WTC11 (cell line): ENCODE measurements at regions not wholly inside any gene's neighbourhood (a gene's known extent, or its start where the extent isn't known, plus 50 kb on each side); places are given as distances from the start of the nearest gene placed in this dataset.

Source experiments
- ATAC-seq: fragments of 200-7000 bp; cut with Tn5 transposase; 2 replicates; pipeline ENCODE4 v1.10.0; 2021; ENCODE audit warnings: mild to moderate bottlenecking, moderate library complexity
- CTCF ChIA-PET: fragments of 300-600 bp; sonication (Branson Sonifier 250); formaldehyde crosslinking; loops from one replicate; lab custom pipeline; 2021; ENCODE audit warnings: antibody characterized with exemption; lab: Charles Lee
- POLR2A ChIA-PET: fragments of 350-600 bp; sonication (Branson Sonifier 250); formaldehyde crosslinking; loops from one replicate; lab custom pipeline; 2021; ENCODE audit warnings: antibody characterized with exemption; lab: Charles Lee
- DNase-seq: peaks from one replicate; pipeline ENCODE4 v3.0.0; 2021; ENCODE audit warnings: low spot score
- H3K27ac Mint-ChIP-seq: 2 replicates; pipeline ENCODE4 v1.8.0; 2021; ENCODE audit warnings: mixed read lengths
- H3K27me3 Mint-ChIP-seq: 2 replicates; pipeline ENCODE4 v1.8.0; 2021; ENCODE audit warnings: low read depth, mild to moderate bottlenecking, moderate library complexity, mixed read lengths
- H3K36me3 Mint-ChIP-seq: 2 replicates; pipeline ENCODE4 v1.8.0; 2021; ENCODE audit warnings: mixed read lengths
- H3K4me1 Mint-ChIP-seq: 2 replicates; pipeline ENCODE4 v1.8.0; 2022; ENCODE audit warnings: mixed read lengths
- H3K4me3 Mint-ChIP-seq: 2 replicates; pipeline ENCODE4 v1.8.0; 2021; ENCODE audit warnings: mild to moderate bottlenecking, moderate library complexity, mixed read lengths
- H3K9me3 Mint-ChIP-seq: 2 replicates; pipeline ENCODE4 v1.8.0; 2021; ENCODE audit warnings: mixed read lengths
- AFF4 ChIP-seq: sonication (generic); formaldehyde crosslinking; IDR thresholded peaks from 2 replicates; pipeline ENCODE4 v1.8.1; 2023; ENCODE audit warnings: mild to moderate bottlenecking, missing genetic modification reagents, borderline replicate concordance
- ATF1 ChIP-seq: sonication (generic); formaldehyde crosslinking; IDR thresholded peaks from 2 replicates; pipeline ENCODE4 v1.8.1; 2023; ENCODE audit warnings: mild to moderate bottlenecking, moderate library complexity, missing genetic modification reagents
- E2F4 ChIP-seq: sonication (generic); formaldehyde crosslinking; IDR thresholded peaks from 2 replicates; pipeline ENCODE4 v1.8.1; 2022; ENCODE audit warnings: low read depth, mild to moderate bottlenecking, moderate library complexity, missing genetic modification reagents, borderline replicate concordance
- ETV6 ChIP-seq: sonication (generic); formaldehyde crosslinking; IDR thresholded peaks from 2 replicates; pipeline ENCODE4 v1.8.1; 2022; ENCODE audit warnings: mild to moderate bottlenecking, missing genetic modification reagents
- HMGXB4 ChIP-seq: sonication (generic); formaldehyde crosslinking; IDR thresholded peaks from 2 replicates; pipeline ENCODE4 v1.8.1; 2023; ENCODE audit warnings: mild to moderate bottlenecking, moderate library complexity, missing genetic modification reagents
- IRF2 ChIP-seq: sonication (generic); formaldehyde crosslinking; IDR thresholded peaks from 2 replicates; pipeline ENCODE4 v1.8.0; 2022; ENCODE audit warnings: low read depth, missing genetic modification reagents, borderline replicate concordance
- JUN ChIP-seq: sonication (generic); formaldehyde crosslinking; IDR thresholded peaks from 2 replicates; pipeline ENCODE4 v1.8.0; 2023; ENCODE audit warnings: mild to moderate bottlenecking, missing genetic modification reagents
- NR3C1 ChIP-seq: sonication (generic); formaldehyde crosslinking; conservative IDR thresholded peaks from 2 replicates; pipeline ENCODE4 v1.8.1; 2023; ENCODE audit warnings: low read depth, mild to moderate bottlenecking, missing genetic modification reagents
- OVOL2 ChIP-seq: fragments of 250-450 bp; sonication (Bioruptor Pico); IDR thresholded peaks from 2 replicates; pipeline ENCODE4 v1.9.0; 2021; ENCODE audit warnings: mild to moderate bottlenecking, borderline replicate concordance
- SMAD3 ChIP-seq: sonication (generic); formaldehyde crosslinking; IDR thresholded peaks from 2 replicates; pipeline ENCODE4 v1.8.0; 2022; ENCODE audit warnings: missing genetic modification reagents, mild to moderate bottlenecking, borderline replicate concordance
- SOX15 ChIP-seq: fragments of 250-450 bp; sonication (Bioruptor Pico); IDR thresholded peaks from 2 replicates; pipeline ENCODE4 v1.9.0; 2021; ENCODE audit warnings: mild to moderate bottlenecking
- ZMAT4 ChIP-seq: fragments of 250-450 bp; sonication (Bioruptor Pico); IDR thresholded peaks from 2 replicates; pipeline ENCODE4 v1.9.0; 2021; ENCODE audit warnings: mild to moderate bottlenecking
- ZNF219 ChIP-seq: sonication (generic); formaldehyde crosslinking; IDR thresholded peaks from 2 replicates; pipeline ENCODE4 v1.8.0; 2023; ENCODE audit warnings: missing genetic modification reagents, mild to moderate bottlenecking, borderline replicate concordance
- ZNF232 ChIP-seq: sonication (generic); formaldehyde crosslinking; IDR thresholded peaks from 2 replicates; pipeline ENCODE4 v1.8.0; 2022; ENCODE audit warnings: mild to moderate bottlenecking, missing genetic modification reagents
- ZNF263 ChIP-seq: sonication (generic); formaldehyde crosslinking; IDR thresholded peaks from 2 replicates; pipeline ENCODE4 v1.8.1; 2022; ENCODE audit warnings: low read depth, mild to moderate bottlenecking, moderate library complexity, missing genetic modification reagents
- ZNF317 ChIP-seq: sonication (generic); formaldehyde crosslinking; IDR thresholded peaks from 2 replicates; pipeline ENCODE4 v1.8.1; 2023; ENCODE audit warnings: low read depth, mild to moderate bottlenecking, moderate library complexity, missing genetic modification reagents, borderline replicate concordance
- ZNF396 ChIP-seq: fragments of 250-450 bp; sonication (Bioruptor Pico); IDR thresholded peaks from 2 replicates; pipeline ENCODE4 v1.8.0; 2021; ENCODE audit warnings: mild to moderate bottlenecking, moderate library complexity, borderline replicate concordance
- ZNF532 ChIP-seq: fragments of 250-450 bp; sonication (Bioruptor Pico); IDR thresholded peaks from 2 replicates; pipeline ENCODE4 v1.9.0; 2021; ENCODE audit warnings: mild to moderate bottlenecking, borderline replicate concordance
- ZNF671 ChIP-seq: fragments of 250-450 bp; sonication (Bioruptor Pico); IDR thresholded peaks from 2 replicates; pipeline ENCODE4 v1.8.0; 2021; ENCODE audit warnings: mild to moderate bottlenecking

- no peak overlapping the region for H3K4me3 Mint-ChIP-seq
- no peaks in the 10 kb centered on the region for H3K4me1 Mint-ChIP-seq
- DNase-seq (no peak), ATAC-seq (no peak)
- H3K36me3 Mint-ChIP-seq: no peaks in the 10 kb centered on the region
- ChIA-PET POLR2A (no interaction called here), CTCF (no interaction called here)
- no peak for TF ChIP-seq HMGXB4
- TF ChIP-seq NR3C1 (CRISPR knock-in tag): no peak
- no peak for TF ChIP-seq ZNF219
- TF ChIP-seq ZNF263: no peak
- TF ChIP-seq ZMAT4 (CRISPR knock-in tag): no peak
- TF ChIP-seq SOX15: no peak
- H3K27me3 Mint-ChIP-seq: no peaks in the 10 kb centered on the region
- H3K9me3 Mint-ChIP-seq: peaks cover 4% of the 10 kb centered on the region; the same call in 1 of the 2 replicates
- H3K27ac Mint-ChIP-seq: no peak overlapping the region
These were observed 97.4 kb upstream of the PSMD7 start for GRCh38 chr16:74199066-74199841.

GRCh38 chr16:74192281-74192797 is 104.3 kb upstream of the PSMD7 start:
- no peaks in the 10 kb centered on the region for H3K27me3 Mint-ChIP-seq
- H3K9me3 Mint-ChIP-seq: peaks cover 9% of the 10 kb centered on the region
- no peak overlapping the region for H3K27ac Mint-ChIP-seq
- no peak for ATAC-seq
- no peak for DNase-seq
- ChIA-PET CTCF (interaction anchor here (0.6 to 0.7 kb wide), 2 partner anchors 157 to 247 kb away, joined by 3 to 4 read pairs; no protein-coding TSS in a partner anchor), POLR2A (no interaction called here)
- no peaks in the 10 kb centered on the region for H3K36me3 Mint-ChIP-seq
- TF ChIP-seq ZNF532: no peak
- TF ChIP-seq E2F4 (CRISPR knock-in tag): no peak
- no peak for TF ChIP-seq ZNF671
- no peak for TF ChIP-seq ZNF317
- TF ChIP-seq ATF1: no peak
- H3K4me3 Mint-ChIP-seq: no peak overlapping the region
- H3K4me1 Mint-ChIP-seq: no peaks in the 10 kb centered on the region

GRCh38 chr16:74190292-74190691 is 106.3 kb upstream of the PSMD7 start:
- CTCF ChIA-PET: no interaction called here
- TF ChIP-seq SOX15 (no peak), IRF2 (CRISPR knock-in tag) (no peak), OVOL2 (CRISPR knock-in tag) (no peak), AFF4 (CRISPR knock-in tag) (no peak), SMAD3 (CRISPR knock-in tag) (no peak), NR3C1 (CRISPR knock-in tag) (no peak), ETV6 (CRISPR knock-in tag) (no peak), ZNF396 (CRISPR knock-in tag) (no peak), JUN (CRISPR knock-in tag) (no peak), ZNF232 (no peak), ZNF219 (no peak)

More at GRCh38 chr16:74190292-74190691, 106.3 kb upstream of the PSMD7 start:
- 0 out of 2 replicates have a peak, but pooled peaks cover 3% of the 10 kb centered on the region for H3K36me3 Mint-ChIP-seq
- peaks cover 20% of the 10 kb centered on the region for H3K9me3 Mint-ChIP-seq
- no peaks in the 10 kb centered on the region for H3K27me3 Mint-ChIP-seq
- ATAC-seq (no peak), DNase-seq (no peak)
- peaks cover 4% of the 10 kb centered on the region for H3K4me1 Mint-ChIP-seq
- no peak overlapping the region for H3K4me3 Mint-ChIP-seq
- no peak overlapping the region for H3K27ac Mint-ChIP-seq
- POLR2A ChIA-PET: no interaction called here
